Astrocyte (in vitro differentiated cells and primary cell): ENCODE measurements at regions not wholly inside any gene's neighbourhood (a gene's known extent, or its start where the extent isn't known, plus 50 kb on each side); places are given as distances from the start of the nearest gene placed in this dataset.

Experiments used
- DNase-seq: peaks from one replicate; pipeline ENCODE4 v3.0.0-alpha.2; 2010; ENCODE audit warnings: low read depth
- FAIRE-seq: peaks from 2 replicates; lab custom pipeline; 2011; peaks lifted over from hg19 to GRCh38; lab: Jason Lieb, UNC
- H2AFZ ChIP-seq: 2 replicates; pipeline ENCODE4 v1.6.0; 2012; ENCODE audit warnings: low read depth, low read length, inconsistent platforms
- H3K27ac ChIP-seq: 2 replicates; pipeline ENCODE4 v1.5.1; 2011; ENCODE audit warnings: low read depth, low read length, inconsistent platforms
- H3K27me3 ChIP-seq: 2 replicates; pipeline ENCODE4 v1.6.0; 2011; ENCODE audit warnings: low read length, inconsistent platforms; ENCODE audit not compliant: insufficient read depth
- H3K36me3 ChIP-seq: 2 replicates; pipeline ENCODE4 v1.5.1; 2011; ENCODE audit warnings: low read length, inconsistent platforms; ENCODE audit not compliant: insufficient read depth
- H3K4me1 ChIP-seq: 2 replicates; pipeline ENCODE4 v1.5.1; 2011; ENCODE audit warnings: low read length, inconsistent platforms; ENCODE audit not compliant: insufficient read depth
- H3K4me2 ChIP-seq: 2 replicates; pipeline ENCODE4 v1.6.0; 2012; ENCODE audit warnings: low read length, inconsistent platforms
- H3K4me3 ChIP-seq: 2 replicates; pipeline ENCODE4 v1.5.1; 2011; ENCODE audit warnings: low read depth, mild to moderate bottlenecking, low read length, inconsistent platforms; ENCODE audit not compliant: insufficient read depth
- H3K79me2 ChIP-seq: 2 replicates; pipeline ENCODE4 v1.6.0; 2012; ENCODE audit warnings: mild to moderate bottlenecking, low read length, inconsistent platforms; ENCODE audit not compliant: insufficient read depth
- H3K9ac ChIP-seq: 2 replicates; pipeline ENCODE4 v1.6.0; 2012; ENCODE audit warnings: mild to moderate bottlenecking, low read length, inconsistent platforms
- H3K9me3 ChIP-seq: 2 replicates; pipeline ENCODE4 v1.5.1; 2012; ENCODE audit warnings: low read depth, mild to moderate bottlenecking, low read length, inconsistent platforms; ENCODE audit not compliant: insufficient read depth
- H4K20me1 ChIP-seq: 2 replicates; pipeline ENCODE4 v1.6.0; 2012; ENCODE audit warnings: low read length, inconsistent platforms; ENCODE audit not compliant: insufficient read depth
- H3K27ac Mint-ChIP-seq: one replicate; pipeline ENCODE4 v1.8.0; 2021; ENCODE audit warnings: mild to moderate bottlenecking, mixed read lengths; ENCODE audit not compliant: unreplicated experiment
- H3K27me3 Mint-ChIP-seq: one replicate; pipeline ENCODE4 v1.8.0; 2021; ENCODE audit warnings: low read depth, mixed read lengths; ENCODE audit not compliant: unreplicated experiment
- H3K36me3 Mint-ChIP-seq: one replicate; pipeline ENCODE4 v1.8.0; 2021; ENCODE audit warnings: low read depth, mixed read lengths; ENCODE audit not compliant: unreplicated experiment
- H3K4me1 Mint-ChIP-seq: one replicate; pipeline ENCODE4 v1.8.0; 2021; ENCODE audit warnings: low read depth, mixed read lengths; ENCODE audit not compliant: unreplicated experiment
- H3K4me3 Mint-ChIP-seq: one replicate; pipeline ENCODE4 v1.8.0; 2021; ENCODE audit warnings: mild to moderate bottlenecking, moderate library complexity, mixed read lengths; ENCODE audit not compliant: unreplicated experiment
- H3K9me3 Mint-ChIP-seq: one replicate; pipeline ENCODE4 v1.8.0; 2021; ENCODE audit warnings: mild to moderate bottlenecking, mixed read lengths; ENCODE audit not compliant: unreplicated experiment
- EZH2 ChIP-seq: IDR thresholded peaks from 2 replicates; pipeline ENCODE4 v1.6.1; 2012; ENCODE audit warnings: mild to moderate bottlenecking, low read length, inconsistent platforms; ENCODE audit not compliant: insufficient read depth
- TF ChIP-seq, protein P1 (sequence below): IDR thresholded peaks from 2 replicates; pipeline ENCODE4 v1.5.1; 2011; ENCODE audit warnings: low read depth, mild to moderate bottlenecking, inconsistent platforms, low read length, moderate library complexity; ENCODE audit not compliant: insufficient read depth

DNA sequence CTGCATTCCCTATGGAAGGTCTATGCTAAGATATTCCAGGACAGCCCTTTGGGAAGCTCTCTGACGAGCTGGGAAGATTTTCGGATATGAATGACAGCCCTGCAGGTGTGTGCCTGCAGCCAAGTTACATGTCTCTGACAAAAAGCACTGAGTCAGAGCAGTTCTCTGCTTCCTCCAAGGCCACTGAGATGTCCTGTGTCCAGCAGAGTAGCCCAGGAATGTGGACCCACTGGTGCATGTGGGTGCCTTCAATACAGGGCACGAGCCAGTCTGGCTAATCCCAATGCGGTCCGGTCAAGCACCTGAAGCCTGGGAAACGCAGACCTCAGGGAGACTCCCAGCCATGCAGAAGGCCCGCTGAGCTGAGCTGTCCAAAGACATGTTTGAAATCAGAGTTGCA is 565.7 kb downstream of the TCERG1L start:
- no peak overlapping the region for H3K9ac ChIP-seq
- H3K4me1 ChIP-seq, result no peaks in the 10 kb centered on the region
- H3K36me3 ChIP-seq, result no peaks in the 10 kb centered on the region
- no peak overlapping the region for H3K4me2 ChIP-seq
- no peaks in the 10 kb centered on the region for H4K20me1 ChIP-seq
- H3K4me3 ChIP-seq, result no peak overlapping the region
- DNase-seq (no peak), FAIRE-seq (no peak)
- Mint-ChIP-seq H3K4me1 (no peaks in the 10 kb centered on the region), H3K9me3 (peaks cover 16% of the 10 kb centered on the region), H3K36me3 (no peaks in the 10 kb centered on the region), H3K27me3 (peaks cover 6% of the 10 kb centered on the region), H3K4me3 (no peak overlapping the region), H3K27ac (no peak overlapping the region)
- no peak overlapping the region for H3K27ac ChIP-seq
- peaks cover 6% of the 10 kb centered on the region for H3K9me3 ChIP-seq
- no peaks in the 10 kb centered on the region for H3K79me2 ChIP-seq
- no peak overlapping the region for H2AFZ ChIP-seq
- TF ChIP-seq, protein P1, sequence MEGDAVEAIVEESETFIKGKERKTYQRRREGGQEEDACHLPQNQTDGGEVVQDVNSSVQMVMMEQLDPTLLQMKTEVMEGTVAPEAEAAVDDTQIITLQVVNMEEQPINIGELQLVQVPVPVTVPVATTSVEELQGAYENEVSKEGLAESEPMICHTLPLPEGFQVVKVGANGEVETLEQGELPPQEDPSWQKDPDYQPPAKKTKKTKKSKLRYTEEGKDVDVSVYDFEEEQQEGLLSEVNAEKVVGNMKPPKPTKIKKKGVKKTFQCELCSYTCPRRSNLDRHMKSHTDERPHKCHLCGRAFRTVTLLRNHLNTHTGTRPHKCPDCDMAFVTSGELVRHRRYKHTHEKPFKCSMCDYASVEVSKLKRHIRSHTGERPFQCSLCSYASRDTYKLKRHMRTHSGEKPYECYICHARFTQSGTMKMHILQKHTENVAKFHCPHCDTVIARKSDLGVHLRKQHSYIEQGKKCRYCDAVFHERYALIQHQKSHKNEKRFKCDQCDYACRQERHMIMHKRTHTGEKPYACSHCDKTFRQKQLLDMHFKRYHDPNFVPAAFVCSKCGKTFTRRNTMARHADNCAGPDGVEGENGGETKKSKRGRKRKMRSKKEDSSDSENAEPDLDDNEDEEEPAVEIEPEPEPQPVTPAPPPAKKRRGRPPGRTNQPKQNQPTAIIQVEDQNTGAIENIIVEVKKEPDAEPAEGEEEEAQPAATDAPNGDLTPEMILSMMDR, result no peak
- no peak for TF ChIP-seq EZH2
- H3K27me3 ChIP-seq, result no peaks in the 10 kb centered on the region

DNA sequence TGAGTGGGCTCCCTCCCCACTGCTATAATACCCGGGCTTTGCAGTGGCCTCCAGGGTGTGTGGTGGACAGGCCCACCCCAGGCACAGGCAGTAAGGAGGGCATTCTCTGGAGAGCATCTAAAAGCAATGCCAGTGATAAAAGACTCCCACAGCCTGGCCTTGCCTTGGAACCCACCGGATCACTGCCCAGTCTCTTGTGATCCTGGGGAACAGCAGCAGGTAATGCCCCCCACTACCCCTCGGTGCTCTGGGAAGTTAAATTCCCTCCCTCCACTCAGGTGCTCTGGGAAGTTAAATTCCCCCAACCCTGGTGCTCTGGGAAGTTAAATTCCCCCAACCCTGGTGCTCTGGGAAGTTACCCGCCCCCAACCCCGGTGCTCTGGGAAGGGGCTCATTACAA is 565.2 kb downstream of the TCERG1L start:
- Histone ChIP-seq H4K20me1 (no peaks in the 10 kb centered on the region), H3K9me3 (peaks cover 10% of the 10 kb centered on the region), H3K9ac (no peak overlapping the region), H3K27ac (no peak overlapping the region), H3K4me1 (no peaks in the 10 kb centered on the region), H3K79me2 (no peaks in the 10 kb centered on the region), H3K27me3 (no peaks in the 10 kb centered on the region), H3K36me3 (no peaks in the 10 kb centered on the region), H3K4me2 (no peak overlapping the region), H2AFZ (no peak overlapping the region), H3K4me3 (no peak overlapping the region)
- no peak for TF ChIP-seq EZH2
- TF ChIP-seq, protein P1, result no peak
- no peak for FAIRE-seq
- Mint-ChIP-seq H3K36me3 (no peaks in the 10 kb centered on the region), H3K9me3 (peaks cover 16% of the 10 kb centered on the region), H3K4me3 (no peak overlapping the region), H3K4me1 (no peaks in the 10 kb centered on the region), H3K27me3 (peaks cover 7% of the 10 kb centered on the region), H3K27ac (no peak overlapping the region)
- DNase-seq, result no peak

DNA sequence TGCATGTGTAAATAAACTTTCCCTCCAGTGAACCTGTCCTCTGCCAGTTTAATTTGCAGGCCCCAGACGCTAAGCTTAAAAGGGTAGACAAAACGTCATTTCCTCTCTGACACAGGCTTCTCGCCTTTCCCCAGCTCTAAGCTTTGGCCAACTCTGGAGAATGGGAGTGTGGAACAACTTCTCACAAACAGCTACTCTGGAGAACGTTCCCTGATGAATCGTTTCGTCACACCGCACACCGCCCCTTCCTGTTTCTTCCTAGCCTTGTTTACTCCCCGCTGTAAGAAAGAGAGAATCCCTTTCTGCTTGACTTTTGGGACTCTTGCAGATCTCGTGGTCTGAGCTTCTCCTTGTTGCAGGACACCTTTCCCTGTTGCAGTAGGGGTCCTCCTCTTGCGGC is 564.2 kb downstream of the TCERG1L start:
- Histone ChIP-seq H3K4me2 (no peak overlapping the region), H3K4me1 (no peaks in the 10 kb centered on the region), H3K27ac (no peak overlapping the region), H3K27me3 (no peaks in the 10 kb centered on the region), H3K9ac (no peak overlapping the region), H3K36me3 (no peaks in the 10 kb centered on the region), H3K9me3 (peaks cover 6% of the 10 kb centered on the region), H3K79me2 (no peaks in the 10 kb centered on the region), H3K4me3 (no peak overlapping the region), H2AFZ (no peak overlapping the region), H4K20me1 (no peaks in the 10 kb centered on the region)
- Mint-ChIP-seq H3K27me3 (peaks cover 7% of the 10 kb centered on the region), H3K4me3 (no peak overlapping the region), H3K36me3 (no peaks in the 10 kb centered on the region), H3K4me1 (peaks cover 2% of the 10 kb centered on the region), H3K27ac (no peak overlapping the region), H3K9me3 (peaks cover 18% of the 10 kb centered on the region)
- FAIRE-seq (no peak), DNase-seq (no peak)
- no peak for TF ChIP-seq EZH2
- TF ChIP-seq, protein P1, result no peak
